HepG2 (cell line): ENCODE measurements at regions not wholly inside any gene's neighbourhood (a gene's known extent, or its start where the extent isn't known, plus 50 kb on each side); places are given as distances from the start of the nearest gene placed in this dataset.

ENCODE experiments used
- ATAC-seq: fragments of 200-7000 bp; cut with Tn5 transposase; 3 replicates; pipeline ENCODE4 v1.9.1; 2020; ENCODE audit warnings: mild to moderate bottlenecking, moderate library complexity
- BruUV-seq: library from RNA; stranded (reverse); fragments of 400-500 nt; replicated peaks from 2 replicates; lab custom pipeline; 2021; lab: Mats Ljungman, UMichigan
- CTCF ChIA-PET: fragments of 300-600 bp; formaldehyde crosslinking; extraction: SDS; loops from one replicate; lab custom pipeline; 2021; ENCODE audit warnings: low total read pairs, inconsistent platforms, low intra/inter-chr PET ratio; lab: Yijun Ruan, JAX
- POLR2A ChIA-PET: fragments of 350-600 bp; sonication (Branson Sonifier 250); formaldehyde crosslinking; loops from one replicate; lab custom pipeline; 2020; ENCODE audit warnings: antibody characterized with exemption, inconsistent platforms; lab: Yijun Ruan, JAX
- DNase-seq: peaks from one replicate; pipeline ENCODE4 v3.0.0-alpha.2; 2015; ENCODE audit warnings: low spot score
- FAIRE-seq: peaks from 3 replicates; lab custom pipeline; 2011; peaks lifted over from hg19 to GRCh38; lab: Jason Lieb, UNC
- H2AFZ ChIP-seq: one replicate; pipeline ENCODE4 v1.6.1; 2011; ENCODE audit warnings: low read length, inconsistent platforms
- H3K27ac ChIP-seq: fragments of 300-600 bp; 3 replicates; pipeline ENCODE4 v1.8.0; 2011; ENCODE audit warnings: mixed run types, mild to moderate bottlenecking, mixed read lengths, low read length, inconsistent platforms; ENCODE audit not compliant: insufficient read depth; ENCODE audit errors: extremely low read length
- H3K27me3 ChIP-seq, 2 experiments: fragments of 200-600 bp in 1 of 2; 2 replicates in 1 of 2; 3 replicates in 1 of 2; pipeline versions ENCODE4 v1.6.0 to v1.8.0; 2011; ENCODE audit warnings: low read length in 2 of 2, mild to moderate bottlenecking in 2 of 2, moderate library complexity in 2 of 2, inconsistent platforms in 1 of 2; ENCODE audit not compliant: insufficient read depth in 2 of 2, control insufficient read depth in 1 of 2
- H3K36me3 ChIP-seq, 2 experiments: fragments of 200-600 bp in 1 of 2; replicated peaks in 1 of 2; 2 replicates in 1 of 2; 3 replicates in 1 of 2; pipeline versions ENCODE4 v1.5.1 to v1.8.0; 2011; ENCODE audit warnings: low read length in 2 of 2, inconsistent platforms in 1 of 2; ENCODE audit not compliant: insufficient read depth in 2 of 2, control insufficient read depth in 1 of 2
- H3K4me1 ChIP-seq: 2 replicates; pipeline ENCODE4 v1.5.1; 2012; ENCODE audit warnings: low read length, inconsistent platforms; ENCODE audit not compliant: insufficient read depth
- H3K4me2 ChIP-seq: 2 replicates; pipeline ENCODE4 v1.6.0; 2011; ENCODE audit warnings: low read depth, low read length, inconsistent platforms
- H3K4me3 ChIP-seq, 3 experiments: fragments of 200-600 bp in 1 of 3; sonication (generic), shearing (Covaris generic) in 1 of 3; replicated peaks in 1 of 3; 2 replicates each; pipeline ENCODE4 v1.5.1; 2011 to 2016; ENCODE audit warnings: low read length in 3 of 3, inconsistent platforms in 2 of 3, low read depth in 2 of 3, mild to moderate bottlenecking in 2 of 3, control low read depth in 1 of 3, mixed read lengths in 1 of 3; ENCODE audit not compliant: insufficient read depth in 1 of 3
- H3K79me2 ChIP-seq: one replicate; pipeline ENCODE4 v1.6.1; 2011; ENCODE audit warnings: low read length, inconsistent platforms; ENCODE audit not compliant: insufficient read depth
- H3K9ac ChIP-seq: 2 replicates; pipeline ENCODE4 v1.6.0; 2011; ENCODE audit warnings: mild to moderate bottlenecking, low read depth, low read length, inconsistent platforms; ENCODE audit not compliant: insufficient read depth
- H3K9me3 ChIP-seq: 2 replicates; pipeline ENCODE4 v1.5.1; 2012; ENCODE audit warnings: mild to moderate bottlenecking, low read length
- H4K20me1 ChIP-seq: 2 replicates; pipeline ENCODE4 v1.6.0; 2011; ENCODE audit warnings: inconsistent platforms, mild to moderate bottlenecking, low read length, moderate library complexity; ENCODE audit not compliant: insufficient read depth
- BHLHE40 ChIP-seq: IDR thresholded peaks from 2 replicates; pipeline ENCODE4 v1.6.1; 2011; ENCODE audit warnings: low read length, improper control_type of control experiment
- ZNF780A ChIP-seq: sonication (generic); formaldehyde crosslinking; IDR thresholded peaks from 2 replicates; pipeline ENCODE4 v1.8.0; 2022; ENCODE audit warnings: mild to moderate bottlenecking, missing genetic modification reagents, moderate library complexity
- WGBS: methylation state at CpG from one replicate; pipeline ENCODE4 v1.1.6; 2017; ENCODE audit warnings: low lambda C conversion rate; 5-methylcytosine and 5-hydroxymethylcytosine counted together
- in situ Hi-C: cut with HindIII; loops from 2 replicates; pipeline ENCODE4 v1.10.0; 2017; ENCODE audit warnings: low pct_unique_long_range_greater_than_20kb; ENCODE audit not compliant: extremely low pct_ligation_motif_present
- intact Hi-C: fragments of 100-400 bp; cut with micrococcal nuclease; formaldehyde crosslinking; loops from one replicate; pipeline ENCODE4 v1.10.0; 2022; ENCODE audit not compliant: unreplicated experiment
- TF ChIP-seq, protein P1 (sequence below): IDR thresholded peaks from 2 replicates; pipeline ENCODE4 v1.6.1; 2016; ENCODE audit warnings: low read depth
- TF ChIP-seq, protein P2 (sequence below), 2 experiments: fragments of 450-650 bp in 1 of 2; sonication (generic) in 1 of 2; formaldehyde crosslinking in 1 of 2; IDR thresholded peaks; 2 replicates each; pipeline versions ENCODE4 v1.6.1 to v1.8.0; 2016 to 2022; ENCODE audit warnings: antibody characterized with exemption in 1 of 2, mild to moderate bottlenecking in 1 of 2, missing genetic modification reagents in 1 of 2
- TF ChIP-seq, protein P3 (sequence below), 2 experiments: fragments of 450-650 bp in 1 of 2; sonication (generic) in 1 of 2; formaldehyde crosslinking; IDR thresholded peaks; 2 replicates each; pipeline versions ENCODE4 v1.5.0 to v1.8.0; 2020 to 2022; ENCODE audit warnings: mild to moderate bottlenecking in 1 of 2, missing genetic modification reagents in 1 of 2

DNA sequence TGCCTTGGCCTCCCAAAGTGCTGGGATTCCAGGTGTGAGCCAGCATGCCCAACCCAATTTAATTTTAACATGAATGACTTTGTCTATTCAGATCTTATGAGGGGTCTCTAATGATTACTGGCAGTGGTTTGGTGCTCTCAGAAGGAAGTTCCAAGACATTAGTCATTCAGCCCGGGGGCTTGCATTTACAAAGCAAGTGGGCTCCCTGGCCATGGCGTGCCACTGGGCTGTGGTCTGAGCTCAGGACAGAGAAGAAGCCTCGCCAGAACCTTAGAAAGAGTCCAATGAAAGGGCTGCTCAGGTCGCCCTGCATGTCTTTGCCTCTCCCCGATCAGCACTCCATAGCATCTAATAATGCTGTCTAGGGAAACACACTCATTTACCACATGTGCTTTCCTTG lies 182.6 kb upstream of the CHAC2 start:
- Histone ChIP-seq H3K4me3 (no peak overlapping the region), H3K9me3 (no peaks in the 10 kb centered on the region), H3K79me2 (no peaks in the 10 kb centered on the region), H3K9ac (no peak overlapping the region), H3K27ac (no peak overlapping the region), H2AFZ (no peak overlapping the region), H3K4me2 (no peak overlapping the region), H3K27me3 (peaks cover 0 to 2% of the 10 kb centered on the region in 2 experiments; a peak in 1 of 5 replicates), H3K36me3 (no peaks in the 10 kb centered on the region), H4K20me1 (no peaks in the 10 kb centered on the region), H3K4me1 (peaks cover 10% of the 10 kb centered on the region)
- ChIA-PET POLR2A (no interaction called here), CTCF (no interaction called here)
- WGBS: 19% methylated on average over 5 of the region's 5 CpGs
- BruUV-seq: no TSS peak
- no peak for DNase-seq
- ATAC-seq: no peak
- TF ChIP-seq, protein P1, sequence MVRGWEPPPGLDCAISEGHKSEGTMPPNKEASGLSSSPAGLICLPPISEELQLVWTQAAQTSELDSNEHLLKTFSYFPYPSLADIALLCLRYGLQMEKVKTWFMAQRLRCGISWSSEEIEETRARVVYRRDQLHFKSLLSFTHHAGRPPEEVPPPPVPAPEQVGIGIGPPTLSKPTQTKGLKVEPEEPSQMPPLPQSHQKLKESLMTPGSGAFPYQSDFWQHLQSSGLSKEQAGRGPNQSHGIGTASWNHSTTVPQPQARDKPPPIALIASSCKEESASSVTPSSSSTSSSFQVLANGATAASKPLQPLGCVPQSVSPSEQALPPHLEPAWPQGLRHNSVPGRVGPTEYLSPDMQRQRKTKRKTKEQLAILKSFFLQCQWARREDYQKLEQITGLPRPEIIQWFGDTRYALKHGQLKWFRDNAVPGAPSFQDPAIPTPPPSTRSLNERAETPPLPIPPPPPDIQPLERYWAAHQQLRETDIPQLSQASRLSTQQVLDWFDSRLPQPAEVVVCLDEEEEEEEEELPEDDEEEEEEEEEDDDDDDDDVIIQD (CRISPR knock-in tag): no peak
- intact Hi-C loops (loop anchor here (5.0 kb wide), 1 partner anchor 93 kb away; no protein-coding TSS in a partner anchor), in situ Hi-C loops (no loop called here)
- no peak for FAIRE-seq

DNA sequence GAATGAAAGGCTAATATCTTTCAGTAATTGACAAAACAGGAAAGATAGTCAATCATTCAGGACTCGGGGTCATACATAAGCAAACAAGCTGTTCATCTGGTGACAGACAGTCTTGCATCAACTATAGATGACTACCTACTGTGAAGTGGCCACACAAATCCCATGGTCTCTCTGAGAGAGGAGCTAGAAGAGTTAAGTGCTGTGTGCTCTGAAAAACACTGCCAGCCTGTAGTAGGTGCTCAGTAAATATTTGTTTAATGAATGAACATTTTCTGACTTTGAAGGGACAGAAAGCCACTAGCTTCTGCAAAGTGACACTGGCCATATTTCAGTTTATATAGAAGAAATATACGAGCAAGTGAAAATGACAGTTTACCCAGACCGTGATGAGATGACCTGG lies 184.0 kb upstream of the CHAC2 start:
- no peak overlapping the region for H3K4me2 ChIP-seq
- no peaks in the 10 kb centered on the region for H3K9me3 ChIP-seq
- BruUV-seq: no TSS peak
- H2AFZ ChIP-seq: no peak overlapping the region
- no peak for FAIRE-seq
- CTCF ChIA-PET: no interaction called here
- peak; percentile 50 for DNase-seq
- peaks cover 0 to 6% of the 10 kb centered on the region in 2 experiments; a peak in 1 of 5 replicates for H3K27me3 ChIP-seq
- no peak overlapping the region for H3K9ac ChIP-seq
- H3K79me2 ChIP-seq: no peaks in the 10 kb centered on the region
- intact Hi-C loops (loop anchor here (5.0 kb wide), 1 partner anchor 91 kb away; no protein-coding TSS in a partner anchor), in situ Hi-C loops (no loop called here)
- POLR2A ChIA-PET: interaction anchor here (0.6 kb wide), 1 partner anchor 411 kb away, joined by 3 read pairs; no protein-coding TSS in a partner anchor
- peaks cover 10% of the 10 kb centered on the region for H3K4me1 ChIP-seq
- H4K20me1 ChIP-seq: no peaks in the 10 kb centered on the region
- WGBS: 2% methylated on average over 3 of the region's 3 CpGs
- no peak overlapping the region for H3K27ac ChIP-seq
- no peak overlapping the region for H3K4me3 ChIP-seq
- peak; percentile 79 for ATAC-seq
- no peaks in the 10 kb centered on the region for H3K36me3 ChIP-seq
- TF ChIP-seq ZNF780A (CRISPR knock-in tag): no peak
- TF ChIP-seq, protein P2, sequence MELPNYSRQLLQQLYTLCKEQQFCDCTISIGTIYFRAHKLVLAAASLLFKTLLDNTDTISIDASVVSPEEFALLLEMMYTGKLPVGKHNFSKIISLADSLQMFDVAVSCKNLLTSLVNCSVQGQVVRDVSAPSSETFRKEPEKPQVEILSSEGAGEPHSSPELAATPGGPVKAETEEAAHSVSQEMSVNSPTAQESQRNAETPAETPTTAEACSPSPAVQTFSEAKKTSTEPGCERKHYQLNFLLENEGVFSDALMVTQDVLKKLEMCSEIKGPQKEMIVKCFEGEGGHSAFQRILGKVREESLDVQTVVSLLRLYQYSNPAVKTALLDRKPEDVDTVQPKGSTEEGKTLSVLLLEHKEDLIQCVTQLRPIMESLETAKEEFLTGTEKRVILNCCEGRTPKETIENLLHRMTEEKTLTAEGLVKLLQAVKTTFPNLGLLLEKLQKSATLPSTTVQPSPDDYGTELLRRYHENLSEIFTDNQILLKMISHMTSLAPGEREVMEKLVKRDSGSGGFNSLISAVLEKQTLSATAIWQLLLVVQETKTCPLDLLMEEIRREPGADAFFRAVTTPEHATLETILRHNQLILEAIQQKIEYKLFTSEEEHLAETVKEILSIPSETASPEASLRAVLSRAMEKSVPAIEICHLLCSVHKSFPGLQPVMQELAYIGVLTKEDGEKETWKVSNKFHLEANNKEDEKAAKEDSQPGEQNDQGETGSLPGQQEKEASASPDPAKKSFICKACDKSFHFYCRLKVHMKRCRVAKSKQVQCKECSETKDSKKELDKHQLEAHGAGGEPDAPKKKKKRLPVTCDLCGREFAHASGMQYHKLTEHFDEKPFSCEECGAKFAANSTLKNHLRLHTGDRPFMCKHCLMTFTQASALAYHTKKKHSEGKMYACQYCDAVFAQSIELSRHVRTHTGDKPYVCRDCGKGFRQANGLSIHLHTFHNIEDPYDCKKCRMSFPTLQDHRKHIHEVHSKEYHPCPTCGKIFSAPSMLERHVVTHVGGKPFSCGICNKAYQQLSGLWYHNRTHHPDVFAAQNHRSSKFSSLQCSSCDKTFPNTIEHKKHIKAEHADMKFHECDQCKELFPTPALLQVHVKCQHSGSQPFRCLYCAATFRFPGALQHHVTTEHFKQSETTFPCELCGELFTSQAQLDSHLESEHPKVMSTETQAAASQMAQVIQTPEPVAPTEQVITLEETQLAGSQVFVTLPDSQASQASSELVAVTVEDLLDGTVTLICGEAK (IDR thresholded peaks at IDR 0.05): no peak
- TF ChIP-seq, protein P2 (CRISPR knock-in tag; IDR thresholded peaks at IDR 0.05): no peak
- TF ChIP-seq BHLHE40: no peak
- TF ChIP-seq, protein P3, sequence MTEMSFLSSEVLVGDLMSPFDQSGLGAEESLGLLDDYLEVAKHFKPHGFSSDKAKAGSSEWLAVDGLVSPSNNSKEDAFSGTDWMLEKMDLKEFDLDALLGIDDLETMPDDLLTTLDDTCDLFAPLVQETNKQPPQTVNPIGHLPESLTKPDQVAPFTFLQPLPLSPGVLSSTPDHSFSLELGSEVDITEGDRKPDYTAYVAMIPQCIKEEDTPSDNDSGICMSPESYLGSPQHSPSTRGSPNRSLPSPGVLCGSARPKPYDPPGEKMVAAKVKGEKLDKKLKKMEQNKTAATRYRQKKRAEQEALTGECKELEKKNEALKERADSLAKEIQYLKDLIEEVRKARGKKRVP (CRISPR knock-in tag; IDR thresholded peaks at IDR 0.05): peak in 1 of 2 experiments; percentile 42; a peak in 1 of 4 replicates
